Large intestine (tissue), 3 donors: ENCODE measurements at regions not wholly inside any gene's neighbourhood (a gene's known extent, or its start where the extent isn't known, plus 50 kb on each side); places are given as distances from the start of the nearest gene placed in this dataset.

Experiments
- DNase-seq, 2 donors: peaks; one replicate each; pipeline versions ENCODE4 v3.0.0 to v3.0.0-alpha.2; 2013
- H3K27ac ChIP-seq: one replicate; pipeline ENCODE4 v1.5.1; 2013; ENCODE audit warnings: low read length
- H3K27me3 ChIP-seq: 2 replicates; pipeline ENCODE4 v1.6.1; 2013; ENCODE audit warnings: low read length; ENCODE audit not compliant: control insufficient read depth, insufficient read depth
- H3K36me3 ChIP-seq: 2 replicates; pipeline ENCODE4 v1.6.1; 2013; ENCODE audit warnings: low read length; ENCODE audit not compliant: control insufficient read depth, insufficient read depth
- H3K4me1 ChIP-seq: one replicate; pipeline ENCODE4 v1.6.1; 2013; ENCODE audit warnings: low read length; ENCODE audit not compliant: control insufficient read depth, insufficient read depth
- H3K4me3 ChIP-seq: one replicate; pipeline ENCODE4 v1.5.1; 2013; ENCODE audit warnings: low read length
- H3K9me3 ChIP-seq: one replicate; pipeline ENCODE4 v1.6.1; 2013; ENCODE audit warnings: mild to moderate bottlenecking, low read depth, low read length, moderate library complexity; ENCODE audit not compliant: control insufficient read depth
- WGBS: methylation state at CpG from one replicate; pipeline ENCODE4 v1.1.5; 2013; ENCODE audit warnings: low lambda C conversion rate; ENCODE audit not compliant: insufficient coverage; 5-methylcytosine and 5-hydroxymethylcytosine counted together

DNA sequence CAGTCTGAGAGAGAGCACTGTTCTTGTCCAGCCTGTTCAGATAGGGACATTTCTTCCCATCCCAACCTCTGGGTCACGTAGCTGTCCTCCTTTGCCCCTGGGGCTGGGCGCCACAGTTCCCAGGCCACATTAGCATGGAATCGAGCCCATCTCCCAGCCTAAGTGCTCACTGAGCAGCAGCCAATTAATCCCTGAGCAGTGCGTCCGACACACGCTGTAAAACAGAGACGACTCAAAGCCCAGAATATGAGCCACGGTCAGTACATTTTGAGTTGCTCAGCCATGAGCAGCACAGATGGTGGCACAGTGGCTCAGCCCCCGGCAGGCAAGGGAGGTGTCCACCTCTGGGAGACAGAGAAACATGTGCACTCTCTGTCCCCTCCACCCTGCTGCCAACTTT lies 267.4 kb downstream of the NPHP4 start:
- WGBS = no CpG with 5 or more reads among the region's 9 CpGs

GRCh38 chr1:5722635-5723164 lies 269.5 kb downstream of the NPHP4 start:
- DNase-seq = no peak
- Histone ChIP-seq H3K4me3 (no peak overlapping the region), H3K36me3 (no peaks in the 10 kb centered on the region), H3K27me3 (no peaks in the 10 kb centered on the region), H3K9me3 (no peaks in the 10 kb centered on the region), H3K27ac (no peak overlapping the region), H3K4me1 (no peaks in the 10 kb centered on the region)
- WGBS = 84% methylated on average over 2 of the region's 12 CpGs

More for the DNA sequence above, 267.4 kb downstream of the NPHP4 start:
- no peak overlapping the region for H3K27ac ChIP-seq
- H3K9me3 ChIP-seq = no peaks in the 10 kb centered on the region
- no peak overlapping the region for H3K4me3 ChIP-seq
- no peaks in the 10 kb centered on the region for H3K36me3 ChIP-seq
- H3K27me3 ChIP-seq = no peaks in the 10 kb centered on the region
- no peak for DNase-seq
- H3K4me1 ChIP-seq = peaks cover 4% of the 10 kb centered on the region

DNA sequence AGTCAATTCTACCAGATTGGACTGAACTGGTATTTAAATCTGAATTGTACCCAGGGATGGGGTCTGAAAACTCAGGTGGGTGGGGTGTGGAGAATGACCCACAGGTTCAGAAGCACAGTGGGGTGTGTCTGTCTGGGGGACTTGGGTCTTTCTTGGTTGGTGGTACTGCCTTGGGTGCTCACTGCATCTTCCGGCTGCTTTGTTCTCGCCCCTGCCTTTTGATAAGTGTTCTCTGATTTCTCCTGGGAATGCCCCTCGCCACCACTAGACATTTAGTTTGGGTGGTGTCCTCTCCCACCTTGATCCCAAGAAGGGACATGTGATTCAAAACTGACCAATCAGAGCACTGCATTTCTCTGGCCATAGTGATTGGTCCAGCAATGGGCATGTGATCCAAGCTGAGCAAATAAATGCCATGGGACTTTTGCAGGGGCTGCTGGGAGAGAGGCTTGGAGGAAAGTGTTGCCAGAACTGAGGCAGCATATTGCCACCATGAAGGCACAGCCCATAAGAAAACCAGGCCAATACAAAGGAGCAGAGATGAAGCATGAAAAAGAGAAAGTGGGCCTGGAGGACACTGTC lies 270.5 kb downstream of the NPHP4 start:
- no peaks in the 10 kb centered on the region for H3K4me1 ChIP-seq
- no peaks in the 10 kb centered on the region for H3K27me3 ChIP-seq
- DNase-seq = no peak
- no peaks in the 10 kb centered on the region for H3K36me3 ChIP-seq
- no peak overlapping the region for H3K27ac ChIP-seq
- H3K9me3 ChIP-seq = no peaks in the 10 kb centered on the region
- no CpG with 5 or more reads among the region's 3 CpGs for WGBS
- no peak overlapping the region for H3K4me3 ChIP-seq

DNA sequence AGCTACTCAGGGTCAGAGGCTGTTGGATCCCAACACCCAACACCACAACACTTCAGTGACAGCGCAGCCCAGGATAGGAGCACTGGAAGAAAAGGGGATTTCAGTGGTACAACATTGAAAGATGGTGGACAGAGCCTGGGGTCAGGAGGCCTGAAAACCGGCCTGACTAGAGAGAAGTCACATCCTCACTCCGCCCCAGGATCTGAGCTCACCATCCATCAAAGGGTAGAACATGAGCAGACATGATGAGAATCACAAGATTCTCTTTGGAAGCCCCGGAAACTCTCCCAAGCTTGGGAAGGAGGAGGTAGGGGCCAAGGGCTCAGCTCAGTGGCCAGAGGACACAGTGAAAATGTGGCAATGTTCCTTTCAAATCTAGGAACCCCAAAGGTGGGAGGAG lies 271.3 kb downstream of the NPHP4 start:
- no peak overlapping the region for H3K4me3 ChIP-seq
- DNase-seq = no peak
- no peaks in the 10 kb centered on the region for H3K36me3 ChIP-seq
- no peak overlapping the region for H3K27ac ChIP-seq
- no peaks in the 10 kb centered on the region for H3K4me1 ChIP-seq
- H3K9me3 ChIP-seq = no peaks in the 10 kb centered on the region
- no peaks in the 10 kb centered on the region for H3K27me3 ChIP-seq
- no CpG with 5 or more reads among the region's 4 CpGs for WGBS

DNA sequence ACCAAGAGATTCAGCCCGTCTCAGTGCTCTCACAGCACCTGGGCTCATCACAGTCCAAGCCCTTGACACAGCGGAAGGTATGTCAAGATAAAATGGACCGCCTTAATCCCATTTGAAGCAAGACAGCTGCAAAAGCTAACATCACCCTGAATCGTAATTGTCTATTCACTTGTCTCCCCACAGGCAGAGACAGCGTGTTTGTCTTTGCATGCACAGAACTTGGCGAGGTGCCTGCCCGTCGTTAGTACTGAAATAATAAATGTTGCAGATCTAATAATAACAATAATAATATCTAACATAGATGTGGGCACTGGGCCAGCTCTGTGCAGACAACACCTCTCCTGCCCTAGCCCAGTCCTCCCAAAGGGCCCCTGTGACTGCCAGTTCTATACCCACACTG lies 271.7 kb downstream of the NPHP4 start:
- H3K4me1 ChIP-seq = no peaks in the 10 kb centered on the region
- no peaks in the 10 kb centered on the region for H3K27me3 ChIP-seq
- no peaks in the 10 kb centered on the region for H3K9me3 ChIP-seq
- no peak overlapping the region for H3K27ac ChIP-seq
- no peak overlapping the region for H3K4me3 ChIP-seq
- no CpG with 5 or more reads among the region's 8 CpGs for WGBS
- no peaks in the 10 kb centered on the region for H3K36me3 ChIP-seq
- DNase-seq = no peak

- Histone ChIP-seq H3K4me3 (no peak overlapping the region), H3K36me3 (no peaks in the 10 kb centered on the region), H3K27me3 (no peaks in the 10 kb centered on the region), H3K9me3 (no peaks in the 10 kb centered on the region), H3K4me1 (no peaks in the 10 kb centered on the region), H3K27ac (no peak overlapping the region)
- no CpG with 5 or more reads among the region's 8 CpGs for WGBS
- DNase-seq = no peak
Measured at GRCh38 chr1:5720045-5720444, 272.2 kb downstream of the NPHP4 start.

DNA sequence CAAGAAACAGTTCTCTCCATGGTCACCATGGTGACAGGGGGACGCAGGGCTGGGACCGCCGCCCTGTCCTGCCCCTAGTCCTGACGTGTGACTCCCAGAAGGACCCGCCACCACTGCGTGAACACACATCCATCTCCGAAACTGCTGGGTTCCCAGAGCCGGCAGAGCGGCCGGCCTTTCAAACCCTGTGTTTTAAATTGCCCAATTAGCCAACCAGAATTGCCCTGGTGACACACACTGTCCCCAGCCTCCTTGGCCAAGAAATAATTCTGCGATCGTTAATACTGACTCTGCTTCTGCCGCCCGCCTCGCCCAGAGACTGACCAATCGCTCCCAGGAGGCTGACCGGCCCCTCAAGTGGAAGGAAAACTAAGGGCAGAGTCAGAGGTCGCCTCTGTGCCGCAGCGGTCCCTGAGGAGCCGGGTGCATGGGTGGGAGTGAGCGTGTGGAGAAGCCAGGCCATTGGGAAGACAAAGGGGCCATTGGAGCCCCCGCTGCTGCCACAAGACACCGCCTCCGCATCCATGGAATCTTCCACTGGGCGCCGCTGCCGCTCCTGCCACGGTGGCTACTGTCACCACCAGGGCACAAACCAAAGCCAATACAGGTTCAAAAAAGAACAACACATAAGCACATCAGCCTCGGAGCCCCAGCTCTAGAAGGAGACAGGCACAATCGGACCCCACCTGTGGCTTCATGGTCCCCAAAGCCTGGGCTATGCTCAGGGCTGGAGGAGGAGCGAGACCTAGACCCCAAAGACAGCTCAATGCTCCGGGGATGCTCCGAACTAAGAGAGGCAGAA lies 273.2 kb downstream of the NPHP4 start:
- H3K27me3 ChIP-seq = no peaks in the 10 kb centered on the region
- H3K36me3 ChIP-seq = no peaks in the 10 kb centered on the region
- no peak overlapping the region for H3K27ac ChIP-seq
- no peak overlapping the region for H3K4me3 ChIP-seq
- no peaks in the 10 kb centered on the region for H3K4me1 ChIP-seq
- WGBS = no CpG with 5 or more reads among the region's 34 CpGs
- H3K9me3 ChIP-seq = no peaks in the 10 kb centered on the region
- DNase-seq = no peak

DNA sequence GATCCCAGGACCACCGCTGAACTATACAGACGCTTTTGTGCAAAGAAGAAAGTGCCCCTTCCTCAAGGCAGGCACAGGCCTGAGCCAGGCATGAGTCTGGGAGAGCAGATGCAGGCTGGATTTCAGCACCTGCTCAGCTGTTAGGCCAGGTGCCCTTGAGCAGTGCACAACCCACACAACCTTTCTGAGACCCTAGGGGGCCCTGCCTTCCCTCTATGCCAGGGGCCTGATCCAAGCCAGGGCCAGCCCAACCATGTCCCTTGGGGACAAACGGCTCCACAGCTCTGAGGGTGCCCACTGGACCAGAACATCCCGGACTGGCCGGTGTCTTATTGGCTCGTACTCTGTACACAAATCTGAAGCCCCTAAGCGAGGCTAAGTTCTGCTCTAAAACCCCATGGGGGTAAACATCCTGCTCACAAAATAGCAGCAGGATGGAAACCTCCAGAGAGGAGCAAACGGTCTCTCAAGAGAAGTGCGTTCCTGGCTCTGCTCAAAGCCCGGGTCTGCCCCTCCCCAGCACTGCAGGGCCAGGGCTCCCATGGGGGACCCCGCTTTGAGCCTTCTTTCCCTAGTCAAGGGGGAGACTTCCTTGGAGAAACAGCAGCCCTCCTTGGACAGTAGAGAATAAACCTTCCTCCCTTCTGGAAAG lies 275.1 kb downstream of the NPHP4 start:
- Histone ChIP-seq H3K27me3 (no peaks in the 10 kb centered on the region), H3K4me3 (no peak overlapping the region), H3K9me3 (no peaks in the 10 kb centered on the region), H3K27ac (no peak overlapping the region), H3K36me3 (no peaks in the 10 kb centered on the region), H3K4me1 (no peaks in the 10 kb centered on the region)
- no CpG with 5 or more reads among the region's 11 CpGs for WGBS
- DNase-seq = no peak

GRCh38 chr1:5716126-5716525 lies 276.1 kb downstream of the NPHP4 start:
- Histone ChIP-seq H3K27ac (no peak overlapping the region), H3K4me3 (no peak overlapping the region), H3K4me1 (no peaks in the 10 kb centered on the region), H3K36me3 (no peaks in the 10 kb centered on the region), H3K27me3 (no peaks in the 10 kb centered on the region), H3K9me3 (no peaks in the 10 kb centered on the region)
- no peak for DNase-seq
- WGBS = no CpG with 5 or more reads among the region's 6 CpGs

DNA sequence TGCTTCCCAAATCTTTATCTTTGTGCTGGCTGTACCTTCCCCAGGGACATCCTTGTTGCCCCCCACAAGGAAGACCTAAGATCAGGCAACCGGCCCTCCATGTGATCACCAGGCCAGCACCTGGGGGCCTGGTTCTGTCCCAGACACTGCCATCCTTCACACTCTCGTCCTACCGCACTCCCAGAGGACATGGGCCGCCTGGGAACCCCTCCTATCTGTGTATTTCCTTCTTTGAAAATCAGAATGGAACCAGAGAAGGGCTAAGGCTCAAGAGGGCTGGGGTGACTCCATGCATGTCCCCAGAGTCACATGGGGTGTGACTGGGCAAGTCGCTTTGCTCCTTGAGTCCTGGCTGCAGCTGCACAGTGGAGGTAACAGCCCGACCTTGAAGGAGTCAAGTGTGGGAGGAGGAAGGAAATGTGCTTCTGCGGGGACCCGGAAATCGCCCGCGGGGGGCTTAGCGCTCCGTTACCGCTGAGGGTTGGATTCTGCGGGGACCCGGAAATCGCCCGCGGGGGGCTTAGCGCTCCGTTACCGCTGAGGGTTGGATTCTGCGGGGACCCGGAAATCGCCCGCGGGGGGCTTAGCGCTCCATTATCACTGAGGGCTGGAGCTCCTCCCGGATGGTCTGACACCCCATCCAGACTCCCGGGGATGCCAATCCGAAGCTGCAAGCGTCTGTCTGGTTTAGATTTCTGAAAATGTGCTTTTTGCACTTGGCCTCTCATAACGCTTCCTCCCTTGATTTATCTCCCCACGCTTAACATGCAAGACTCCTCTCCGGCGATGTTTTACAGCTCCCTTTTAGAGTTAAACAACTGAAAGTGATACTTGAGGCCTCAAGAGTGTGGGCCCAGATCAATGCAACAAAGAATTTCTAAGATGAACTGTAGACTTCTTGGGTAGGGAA lies 278.9 kb downstream of the NPHP4 start:
- H3K27me3 ChIP-seq = no peaks in the 10 kb centered on the region
- H3K9me3 ChIP-seq = no peaks in the 10 kb centered on the region
- DNase-seq = no peak
- H3K4me3 ChIP-seq = no peak overlapping the region
- no peaks in the 10 kb centered on the region for H3K4me1 ChIP-seq
- no peak overlapping the region for H3K27ac ChIP-seq
- no peaks in the 10 kb centered on the region for H3K36me3 ChIP-seq
- WGBS = 100% methylated on average over 1 of the region's 36 CpGs
